HG03558 (cell line): ENCODE measurements at regions not wholly inside any gene's neighbourhood (a gene's known extent, or its start where the extent isn't known, plus 50 kb on each side); places are given as distances from the start of the nearest gene placed in this dataset.
"Not testable (repeated sequence)": the region's sequence is repeated elsewhere in the genome, so short reads cannot be mapped to it uniquely, and the experiment has no call there.

Source experiments
- ATAC-seq: cut with Tn5 transposase; IDR thresholded peaks from one replicate; pipeline ENCODE4 v1.9.1; 2021; ENCODE audit warnings: moderate number of reproducible peaks; ENCODE audit not compliant: unreplicated experiment; ENCODE audit errors: extremely low read depth

GRCh38 chr17:31752584-31752983, 106.5 kb downstream of the COPRS start:
- no peak for ATAC-seq

GRCh38 chr17:31750578-31750977, 108.5 kb downstream of the COPRS start:
- ATAC-seq: no peak

GRCh38 chr17:31748881-31749280, 110.2 kb downstream of the COPRS start:
- ATAC-seq: no peak

- no peak for ATAC-seq
These were observed 112.1 kb downstream of the COPRS start for GRCh38 chr17:31746884-31747495.

GRCh38 chr17:31745964-31746600, 113.0 kb downstream of the COPRS start:
- ATAC-seq: no peak

GRCh38 chr17:31744511-31744951, 114.5 kb downstream of the COPRS start:
- ATAC-seq: no peak

GRCh38 chr17:31743797-31744196, 115.2 kb downstream of the COPRS start:
- ATAC-seq: no peak

- no peak for ATAC-seq
These were observed 117.7 kb downstream of the COPRS start for GRCh38 chr17:31741371-31741770.

GRCh38 chr17:31740611-31741082, 118.4 kb downstream of the COPRS start:
- ATAC-seq: no peak

GRCh38 chr17:31738996-31739699, 119.9 kb downstream of the COPRS start:
- no peak for ATAC-seq

GRCh38 chr17:31738488-31738887, 120.6 kb downstream of the COPRS start:
- no peak for ATAC-seq

GRCh38 chr17:31738067-31738466, 121.0 kb downstream of the COPRS start:
- no peak for ATAC-seq

- no peak for ATAC-seq
These were observed 122.0 kb downstream of the COPRS start for GRCh38 chr17:31736855-31737625.

- no peak for ATAC-seq
These were observed 125.7 kb downstream of the COPRS start for GRCh38 chr17:31733326-31733725.

- not testable (repeated sequence) for ATAC-seq
These were observed 127.4 kb downstream of the COPRS start for GRCh38 chr17:31731585-31732154.

GRCh38 chr17:31731118-31731517, 127.9 kb downstream of the COPRS start:
- no peak for ATAC-seq

- no peak for ATAC-seq
These were observed 132.0 kb downstream of the COPRS start for GRCh38 chr17:31726980-31727427.

GRCh38 chr17:31724619-31725018, 134.4 kb downstream of the COPRS start:
- no peak for ATAC-seq

- no peak for ATAC-seq
These were observed 135.0 kb downstream of the COPRS start for GRCh38 chr17:31724026-31724425.
